Neural cell (in vitro differentiated cells): ENCODE measurements at regions not wholly inside any gene's neighbourhood (a gene's known extent, or its start where the extent isn't known, plus 50 kb on each side); places are given as distances from the start of the nearest gene placed in this dataset.

Source experiments
- H2AFZ ChIP-seq: fragments of 200-600, 300-800 bp; sonication (generic), shearing (Covaris generic); 2 replicates; pipeline ENCODE4 v1.6.0; 2014; ENCODE audit warnings: low read depth, mild to moderate bottlenecking, antibody characterized with exemption, low read length, moderate library complexity
- H3F3A ChIP-seq: fragments of 200-600 bp; shearing (Covaris generic); 2 replicates; pipeline ENCODE4 v1.6.1; 2016; ENCODE audit warnings: mild to moderate bottlenecking, moderate library complexity, mixed read lengths, antibody characterized with exemption, low read length; ENCODE audit not compliant: insufficient read depth, poor library complexity, severe bottlenecking
- H3K27ac ChIP-seq: fragments of 200-600, 300-800 bp; sonication (generic), shearing (Covaris generic); 2 replicates; pipeline ENCODE4 v1.5.1; 2014; ENCODE audit warnings: mild to moderate bottlenecking, low read length, moderate library complexity
- H3K27me3 ChIP-seq: fragments of 300-800, 200-600 bp; sonication (generic), shearing (Covaris generic); 2 replicates; pipeline ENCODE4 v1.6.0; 2014; ENCODE audit warnings: mild to moderate bottlenecking, low read depth, low read length, moderate library complexity; ENCODE audit not compliant: insufficient read depth
- H3K36me3 ChIP-seq: fragments of 300-800, 200-600 bp; sonication (generic), shearing (Covaris generic); 2 replicates; pipeline ENCODE4 v1.5.1; 2014; ENCODE audit warnings: mild to moderate bottlenecking, antibody characterized with exemption, low read length, moderate library complexity; ENCODE audit not compliant: insufficient read depth
- H3K4me2 ChIP-seq: fragments of 300-800, 200-600 bp; sonication (generic), shearing (Covaris generic); 2 replicates; pipeline ENCODE4 v1.6.0; 2014; ENCODE audit warnings: mild to moderate bottlenecking, low read length
- H3K4me3 ChIP-seq: fragments of 300-800, 200-600 bp; sonication (generic), shearing (Covaris generic); 2 replicates; pipeline ENCODE4 v1.5.1; 2014; ENCODE audit warnings: mild to moderate bottlenecking, low read length, moderate library complexity
- H3K79me2 ChIP-seq: fragments of 200-600 bp; shearing (Covaris generic); replicated peaks from 2 replicates; pipeline ENCODE4 v1.6.0; 2014; ENCODE audit warnings: mild to moderate bottlenecking, low read length, moderate library complexity; ENCODE audit not compliant: insufficient read depth
- H3K9ac ChIP-seq: fragments of 300-800, 200-600 bp; sonication (generic), shearing (Covaris generic); 2 replicates; pipeline ENCODE4 v1.6.1; 2016; ENCODE audit warnings: mild to moderate bottlenecking, low read length, mixed read lengths
- H3K9me2 ChIP-seq: fragments of 200-600 bp; shearing (Covaris generic); 2 replicates; pipeline ENCODE4 v1.6.1; 2016; ENCODE audit warnings: mild to moderate bottlenecking, low read length, mixed read lengths; ENCODE audit not compliant: insufficient read depth
- H3K9me3 ChIP-seq: fragments of 200-600, 300-800 bp; sonication (generic), shearing (Covaris generic); 2 replicates; pipeline ENCODE4 v1.6.1; 2016; ENCODE audit warnings: mild to moderate bottlenecking, mixed run types, low read length, moderate library complexity, mixed read lengths
- H4K20me1 ChIP-seq: fragments of 200-600 bp; shearing (Covaris generic); 2 replicates; pipeline ENCODE4 v1.6.1; 2016; ENCODE audit warnings: mild to moderate bottlenecking, mixed run types; ENCODE audit not compliant: insufficient read depth
- EP300 ChIP-seq: fragments of 450-650 bp; conservative IDR thresholded peaks from 2 replicates; pipeline ENCODE4 v1.6.1; 2014; ENCODE audit warnings: antibody characterized with exemption, mild to moderate bottlenecking, moderate library complexity; ENCODE audit not compliant: poor library complexity, severe bottlenecking
- EZH2 ChIP-seq: fragments of 200-600, 300-800 bp; shearing (Covaris generic), sonication (generic); IDR thresholded peaks from 2 replicates; pipeline ENCODE4 v1.6.1; 2014; ENCODE audit warnings: antibody characterized with exemption, low read length, borderline replicate concordance, mild to moderate bottlenecking; ENCODE audit not compliant: insufficient read depth, poor library complexity, severe bottlenecking
- MXI1 ChIP-seq: fragments of 450-650 bp; conservative IDR thresholded peaks from 2 replicates; pipeline ENCODE4 v1.6.1; 2014; ENCODE audit warnings: antibody characterized with exemption, mild to moderate bottlenecking; ENCODE audit not compliant: poor library complexity, severe bottlenecking
- POLR2AphosphoS5 ChIP-seq: IDR thresholded peaks from 2 replicates; pipeline ENCODE4 v1.6.1; 2012
- RAD21 ChIP-seq: fragments of 450-650 bp; conservative IDR thresholded peaks from 2 replicates; pipeline ENCODE4 v1.6.1; 2014; ENCODE audit warnings: antibody characterized with exemption, mild to moderate bottlenecking, moderate library complexity
- SMC3 ChIP-seq: fragments of 450-650 bp; conservative IDR thresholded peaks from 2 replicates; pipeline ENCODE4 v1.6.1; 2014; ENCODE audit warnings: antibody characterized with exemption, mild to moderate bottlenecking, moderate library complexity; ENCODE audit not compliant: poor library complexity
- TAF1 ChIP-seq: IDR thresholded peaks from 2 replicates; pipeline ENCODE4 v1.6.1; 2012; ENCODE audit warnings: low read depth
- TF ChIP-seq, protein P1 (sequence below): IDR thresholded peaks from 2 replicates; pipeline ENCODE4 v1.6.1; 2012; ENCODE audit warnings: borderline replicate concordance
- TF ChIP-seq, protein P2 (sequence below): fragments of 450-650 bp; IDR thresholded peaks from 2 replicates; pipeline ENCODE4 v1.5.1; 2014; ENCODE audit warnings: antibody characterized with exemption, mild to moderate bottlenecking, moderate library complexity; ENCODE audit not compliant: poor library complexity, severe bottlenecking

DNA sequence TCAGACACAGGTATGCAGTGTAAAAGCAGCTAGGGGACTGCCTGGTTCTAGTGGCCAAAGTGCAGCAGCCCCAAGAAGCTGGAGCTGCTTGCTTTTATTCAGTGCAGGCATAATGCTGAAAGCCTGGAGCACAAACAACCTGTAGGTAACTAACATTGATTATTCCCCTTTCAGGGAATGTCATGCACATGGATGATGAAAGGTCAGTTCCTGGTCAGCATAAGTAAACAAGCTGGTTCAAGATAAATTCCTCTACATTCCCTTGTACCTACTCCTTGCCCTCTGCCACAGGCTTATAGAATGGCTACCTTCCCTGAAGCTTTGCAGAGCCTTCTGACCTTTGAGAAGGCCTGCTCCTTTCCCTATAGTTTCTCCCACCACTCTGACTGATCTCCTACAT lies 1318.5 kb upstream of the ADGRL3 start:
- Histone ChIP-seq H3K36me3 (no peaks in the 10 kb centered on the region), H3F3A (no peaks in the 10 kb centered on the region), H3K9me3 (no peaks in the 10 kb centered on the region), H3K4me2 (no peak overlapping the region), H3K27ac (no peak overlapping the region), H3K27me3 (no peaks in the 10 kb centered on the region), H3K4me3 (no peak overlapping the region), H4K20me1 (no peaks in the 10 kb centered on the region), H2AFZ (no peak overlapping the region), H3K9me2 (no peaks in the 10 kb centered on the region), H3K79me2 (no peaks in the 10 kb centered on the region), H3K9ac (no peak overlapping the region)
- TF ChIP-seq MXI1 (no peak), POLR2AphosphoS5 (no peak), TAF1 (no peak), SMC3 (no peak)
- TF ChIP-seq, protein P1, sequence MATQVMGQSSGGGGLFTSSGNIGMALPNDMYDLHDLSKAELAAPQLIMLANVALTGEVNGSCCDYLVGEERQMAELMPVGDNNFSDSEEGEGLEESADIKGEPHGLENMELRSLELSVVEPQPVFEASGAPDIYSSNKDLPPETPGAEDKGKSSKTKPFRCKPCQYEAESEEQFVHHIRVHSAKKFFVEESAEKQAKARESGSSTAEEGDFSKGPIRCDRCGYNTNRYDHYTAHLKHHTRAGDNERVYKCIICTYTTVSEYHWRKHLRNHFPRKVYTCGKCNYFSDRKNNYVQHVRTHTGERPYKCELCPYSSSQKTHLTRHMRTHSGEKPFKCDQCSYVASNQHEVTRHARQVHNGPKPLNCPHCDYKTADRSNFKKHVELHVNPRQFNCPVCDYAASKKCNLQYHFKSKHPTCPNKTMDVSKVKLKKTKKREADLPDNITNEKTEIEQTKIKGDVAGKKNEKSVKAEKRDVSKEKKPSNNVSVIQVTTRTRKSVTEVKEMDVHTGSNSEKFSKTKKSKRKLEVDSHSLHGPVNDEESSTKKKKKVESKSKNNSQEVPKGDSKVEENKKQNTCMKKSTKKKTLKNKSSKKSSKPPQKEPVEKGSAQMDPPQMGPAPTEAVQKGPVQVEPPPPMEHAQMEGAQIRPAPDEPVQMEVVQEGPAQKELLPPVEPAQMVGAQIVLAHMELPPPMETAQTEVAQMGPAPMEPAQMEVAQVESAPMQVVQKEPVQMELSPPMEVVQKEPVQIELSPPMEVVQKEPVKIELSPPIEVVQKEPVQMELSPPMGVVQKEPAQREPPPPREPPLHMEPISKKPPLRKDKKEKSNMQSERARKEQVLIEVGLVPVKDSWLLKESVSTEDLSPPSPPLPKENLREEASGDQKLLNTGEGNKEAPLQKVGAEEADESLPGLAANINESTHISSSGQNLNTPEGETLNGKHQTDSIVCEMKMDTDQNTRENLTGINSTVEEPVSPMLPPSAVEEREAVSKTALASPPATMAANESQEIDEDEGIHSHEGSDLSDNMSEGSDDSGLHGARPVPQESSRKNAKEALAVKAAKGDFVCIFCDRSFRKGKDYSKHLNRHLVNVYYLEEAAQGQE, result no peak

DNA sequence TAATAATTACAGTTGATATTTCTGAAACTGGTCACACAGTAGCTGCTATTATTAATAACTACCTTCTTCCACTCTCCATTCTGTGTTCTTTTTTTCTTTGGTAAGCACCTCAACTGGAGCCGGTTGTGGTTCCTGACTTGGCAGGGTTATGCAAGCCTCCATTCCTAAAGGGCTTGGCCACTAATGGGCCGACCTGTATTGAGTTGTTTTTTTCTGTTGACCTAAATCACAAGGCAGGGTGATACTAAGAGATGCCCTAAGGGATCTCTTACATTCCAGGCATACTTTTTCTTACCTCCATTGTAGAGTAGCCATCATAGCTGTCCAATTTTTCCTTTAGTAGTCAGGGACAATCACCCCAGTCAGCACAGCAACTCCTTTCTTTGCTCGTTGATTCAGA lies 1295.8 kb upstream of the ADGRL3 start:
- Histone ChIP-seq H3K4me3 (no peak overlapping the region), H2AFZ (no peak overlapping the region), H3K9ac (no peak overlapping the region), H3K9me3 (no peaks in the 10 kb centered on the region), H3K27ac (no peak overlapping the region), H3K27me3 (no peaks in the 10 kb centered on the region), H3K36me3 (no peaks in the 10 kb centered on the region), H3F3A (no peaks in the 10 kb centered on the region), H4K20me1 (no peaks in the 10 kb centered on the region), H3K79me2 (no peaks in the 10 kb centered on the region), H3K4me2 (no peak overlapping the region), H3K9me2 (no peaks in the 10 kb centered on the region)
- TF ChIP-seq TAF1, result no peak
- no peak for TF ChIP-seq EZH2
- TF ChIP-seq POLR2AphosphoS5, result no peak
- TF ChIP-seq, protein P2, sequence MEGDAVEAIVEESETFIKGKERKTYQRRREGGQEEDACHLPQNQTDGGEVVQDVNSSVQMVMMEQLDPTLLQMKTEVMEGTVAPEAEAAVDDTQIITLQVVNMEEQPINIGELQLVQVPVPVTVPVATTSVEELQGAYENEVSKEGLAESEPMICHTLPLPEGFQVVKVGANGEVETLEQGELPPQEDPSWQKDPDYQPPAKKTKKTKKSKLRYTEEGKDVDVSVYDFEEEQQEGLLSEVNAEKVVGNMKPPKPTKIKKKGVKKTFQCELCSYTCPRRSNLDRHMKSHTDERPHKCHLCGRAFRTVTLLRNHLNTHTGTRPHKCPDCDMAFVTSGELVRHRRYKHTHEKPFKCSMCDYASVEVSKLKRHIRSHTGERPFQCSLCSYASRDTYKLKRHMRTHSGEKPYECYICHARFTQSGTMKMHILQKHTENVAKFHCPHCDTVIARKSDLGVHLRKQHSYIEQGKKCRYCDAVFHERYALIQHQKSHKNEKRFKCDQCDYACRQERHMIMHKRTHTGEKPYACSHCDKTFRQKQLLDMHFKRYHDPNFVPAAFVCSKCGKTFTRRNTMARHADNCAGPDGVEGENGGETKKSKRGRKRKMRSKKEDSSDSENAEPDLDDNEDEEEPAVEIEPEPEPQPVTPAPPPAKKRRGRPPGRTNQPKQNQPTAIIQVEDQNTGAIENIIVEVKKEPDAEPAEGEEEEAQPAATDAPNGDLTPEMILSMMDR, result no peak
- no peak for TF ChIP-seq SMC3
- TF ChIP-seq, protein P1, result no peak
- no peak for TF ChIP-seq RAD21
- no peak for TF ChIP-seq EP300
- TF ChIP-seq MXI1, result no peak
